H1 (cell line): ENCODE measurements at regions not wholly inside any gene's neighbourhood (a gene's known extent, or its start where the extent isn't known, plus 50 kb on each side); places are given as distances from the start of the nearest gene placed in this dataset.

ENCODE experiments used
- EP300 ChIP-seq, 2 experiments: IDR thresholded peaks; 1 replicate in 1 of 2; 2 replicates in 1 of 2; pipeline ENCODE4 v1.6.1; 2011 to 2012; ENCODE audit warnings: low read depth in 2 of 2, low read length in 2 of 2, mild to moderate bottlenecking in 2 of 2, borderline replicate concordance in 1 of 2, inconsistent platforms in 1 of 2, moderate library complexity in 1 of 2
- POLR2AphosphoS5 ChIP-seq: IDR thresholded peaks from 2 replicates; pipeline ENCODE4 v1.6.1; 2011; ENCODE audit warnings: low read depth, low read length
- USF2 ChIP-seq: IDR thresholded peaks from 2 replicates; pipeline ENCODE4 v1.6.1; 2011; ENCODE audit warnings: low read length, improper control_type of control experiment

- TF ChIP-seq EP300 (IDR thresholded peaks at IDR 0.05; ENCODE audit: borderline replicate concordance in 1 of 2, low read depth in 2 of 2, low read length in 2 of 2): no peak
- no peak for TF ChIP-seq POLR2AphosphoS5
- TF ChIP-seq USF2: no peak
Observed at GRCh38 chr7:10910447-10910846, 63.2 kb upstream of the PHF14 start.
